IMR-90 (cell line): ENCODE measurements at regions not wholly inside any gene's neighbourhood (a gene's known extent, or its start where the extent isn't known, plus 50 kb on each side); places are given as distances from the start of the nearest gene placed in this dataset.

Source experiments
- ATAC-seq: fragments of 200-7000 bp; cut with Tn5 transposase; 2 replicates; pipeline ENCODE4 v1.9.1; 2020; ENCODE audit warnings: low read depth, mild to moderate bottlenecking, moderate library complexity
- BruUV-seq: library from RNA; stranded (reverse); fragments of 400-500 nt; replicated peaks from 2 replicates; lab custom pipeline; 2021; lab: Mats Ljungman, UMichigan
- CTCF ChIA-PET: fragments of 300-600 bp; formaldehyde crosslinking; extraction: SDS; loops from one replicate; lab custom pipeline; 2021; ENCODE audit warnings: antibody characterized with exemption; lab: Yijun Ruan, JAX
- POLR2A ChIA-PET: fragments of 300-600 bp; sonication (Branson Sonifier 250); formaldehyde crosslinking; loops from one replicate; lab custom pipeline; 2022; ENCODE audit warnings: antibody characterized with exemption; ENCODE audit not compliant: unreplicated experiment; lab: Charles Lee
- DNase-seq: peaks from one replicate; pipeline ENCODE4 v3.0.0; 2013
- H2AFZ ChIP-seq: replicated peaks from 2 replicates; pipeline ENCODE3; 2013; ENCODE audit warnings: low read length, mild to moderate bottlenecking; ENCODE audit not compliant: poor library complexity
- H2AK5ac ChIP-seq: 2 replicates; pipeline ENCODE4 v1.6.1; 2013; ENCODE audit warnings: low read depth, low read length, inconsistent platforms
- H2AK9ac ChIP-seq: replicated peaks from 2 replicates; pipeline ENCODE3; 2013; ENCODE audit warnings: mild to moderate bottlenecking, low read depth, low read length, moderate library complexity; ENCODE audit not compliant: poor library complexity
- H2BK120ac ChIP-seq: 2 replicates; pipeline ENCODE4 v1.6.1; 2013; ENCODE audit warnings: low read depth, low read length, inconsistent platforms
- H2BK15ac ChIP-seq: 3 replicates; pipeline ENCODE4 v1.6.1; 2013; ENCODE audit warnings: low read depth, low read length, inconsistent platforms
- H2BK20ac ChIP-seq: 2 replicates; pipeline ENCODE4 v1.6.1; 2013; ENCODE audit warnings: low read depth, mild to moderate bottlenecking, inconsistent platforms, low read length, moderate library complexity
- H2BK5ac ChIP-seq: 2 replicates; pipeline ENCODE4 v1.6.1; 2013; ENCODE audit warnings: mild to moderate bottlenecking, low read depth, low read length, inconsistent platforms; ENCODE audit not compliant: poor library complexity, severe bottlenecking
- H3K14ac ChIP-seq: replicated peaks from 2 replicates; pipeline ENCODE4 v1.6.1; 2013; ENCODE audit warnings: low read depth, low read length, inconsistent platforms
- H3K18ac ChIP-seq: 2 replicates; pipeline ENCODE4 v1.6.1; 2013; ENCODE audit warnings: low read depth, low read length, control low read depth
- H3K23ac ChIP-seq: 2 replicates; pipeline ENCODE4 v1.6.1; 2013; ENCODE audit warnings: low read depth, low read length, inconsistent platforms
- H3K27ac ChIP-seq: 2 replicates; pipeline ENCODE4 v1.5.1; 2013; ENCODE audit warnings: mild to moderate bottlenecking, control low read depth, low read length; ENCODE audit not compliant: insufficient read depth
- H3K27me3 ChIP-seq: 2 replicates; pipeline ENCODE4 v1.6.1; 2013; ENCODE audit warnings: low read length; ENCODE audit not compliant: control insufficient read depth, insufficient read depth
- H3K36me3 ChIP-seq: 2 replicates; pipeline ENCODE4 v1.6.1; 2013; ENCODE audit warnings: low read length, mixed read lengths; ENCODE audit not compliant: control insufficient read depth, insufficient read depth
- H3K4ac ChIP-seq: 2 replicates; pipeline ENCODE4 v1.6.1; 2013; ENCODE audit warnings: low read depth, low read length, inconsistent platforms
- H3K4me1 ChIP-seq: 2 replicates; pipeline ENCODE4 v1.6.1; 2013; ENCODE audit warnings: low read length, mixed read lengths; ENCODE audit not compliant: control insufficient read depth, insufficient read depth
- H3K4me2 ChIP-seq: 2 replicates; pipeline ENCODE4 v1.6.1; 2013; ENCODE audit warnings: low read depth, mild to moderate bottlenecking, control low read depth, low read length, moderate library complexity
- H3K4me3 ChIP-seq: 2 replicates; pipeline ENCODE4 v1.5.1; 2013; ENCODE audit warnings: low read depth, mild to moderate bottlenecking, control low read depth, low read length, moderate library complexity; ENCODE audit not compliant: insufficient read depth
- H3K56ac ChIP-seq: 2 replicates; pipeline ENCODE4 v1.6.1; 2013; ENCODE audit warnings: low read length, inconsistent platforms; ENCODE audit not compliant: insufficient read depth; ENCODE audit errors: extremely low read depth
- H3K79me1 ChIP-seq, 2 experiments: 2 replicates each; pipeline ENCODE4 v1.6.1; 2013; ENCODE audit warnings: low read length in 2 of 2, inconsistent platforms in 1 of 2, low read depth in 1 of 2
- H3K9ac ChIP-seq: 2 replicates; pipeline ENCODE4 v1.6.1; 2013; ENCODE audit warnings: low read depth, low read length, control low read depth
- H3K9me1 ChIP-seq: 2 replicates; pipeline ENCODE4 v1.6.1; 2013; ENCODE audit warnings: low read length, inconsistent platforms; ENCODE audit not compliant: insufficient read depth
- H3K9me3 ChIP-seq: 2 replicates; pipeline ENCODE4 v1.6.1; 2013; ENCODE audit warnings: low read length; ENCODE audit not compliant: control insufficient read depth, insufficient read depth
- H4K20me1 ChIP-seq: 2 replicates; pipeline ENCODE4 v1.6.1; 2013; ENCODE audit warnings: low read length, inconsistent platforms; ENCODE audit not compliant: insufficient read depth
- H4K5ac ChIP-seq: 2 replicates; pipeline ENCODE4 v1.6.1; 2013; ENCODE audit warnings: mild to moderate bottlenecking, low read depth, low read length, control low read depth
- H4K8ac ChIP-seq, 2 experiments: 2 replicates each; pipeline ENCODE4 v1.6.1; 2013; ENCODE audit warnings: low read depth in 2 of 2, low read length in 2 of 2, control low read depth in 1 of 2, inconsistent platforms in 1 of 2
- H4K91ac ChIP-seq: 2 replicates; pipeline ENCODE4 v1.6.1; 2013; ENCODE audit warnings: low read depth, low read length, inconsistent platforms; ENCODE audit not compliant: insufficient read depth
- CHD1 ChIP-seq: IDR thresholded peaks from 2 replicates; pipeline ENCODE4 v1.6.1; 2012; ENCODE audit warnings: low read depth, low read length, improper control_type of control experiment
- CTCF ChIP-seq: conservative IDR thresholded peaks from 2 replicates; pipeline ENCODE4 v1.5.1; 2012; ENCODE audit warnings: mild to moderate bottlenecking, low read depth, low read length, improper control_type of control experiment
- FOS ChIP-seq: fragments of 150-350 bp; IDR thresholded peaks from 2 replicates; pipeline ENCODE4 v1.6.1; 2016; ENCODE audit warnings: low read depth, low read length
- RCOR1 ChIP-seq: IDR thresholded peaks from 2 replicates; pipeline ENCODE4 v1.6.1; 2012; ENCODE audit warnings: mild to moderate bottlenecking, low read length, improper control_type of control experiment; ENCODE audit not compliant: insufficient replicate concordance
- WGBS, 2 experiments: methylation state at CpG; one replicate each; pipeline versions ENCODE4 v1.1.5 to v1.1.7; 2013; ENCODE audit warnings: missing lambda C conversion rate in 2 of 2; ENCODE audit not compliant: insufficient read length in 1 of 2; ENCODE audit errors: extremely low coverage in 2 of 2; 5-methylcytosine and 5-hydroxymethylcytosine counted together
- dilution Hi-C: fragments of 300-500 bp; cut with HindIII; formaldehyde crosslinking; loops from one replicate; pipeline ENCODE4 v1.14.3; 2018; ENCODE audit warnings: low sequenced_read_pairs; ENCODE audit not compliant: unreplicated experiment
- in situ Hi-C: fragments of 300-500 bp; cut with MboI; formaldehyde crosslinking; loops from 3 replicates; pipeline ENCODE4 v1.14.3; 2019; ENCODE audit warnings: low sequenced_read_pairs, inconsistent platforms, mixed read lengths
- intact Hi-C: fragments of 100-400 bp; cut with micrococcal nuclease; formaldehyde crosslinking; loops from 2 replicates; pipeline ENCODE4 v1.10.0; 2022

- in situ Hi-C loops = no loop called here
- H3K9me1 ChIP-seq = no peaks in the 10 kb centered on the region
- dilution Hi-C loops = no loop called here
- H2AFZ ChIP-seq = no peak overlapping the region
- ChIA-PET CTCF (interaction anchor here (0.6 kb wide), 1 partner anchor 988 kb away, joined by 3 read pairs; no protein-coding TSS in a partner anchor), POLR2A (no interaction called here)
- ATAC-seq (no peak), DNase-seq (no peak)
- TF ChIP-seq CHD1 (no peak), CTCF (no peak), RCOR1 (no peak), FOS (no peak)
- H4K91ac ChIP-seq = no peak overlapping the region
- H3K4me2 ChIP-seq = no peak overlapping the region
- no peak overlapping the region for H2BK15ac ChIP-seq
- no peak overlapping the region for H3K23ac ChIP-seq
- H3K36me3 ChIP-seq = no peaks in the 10 kb centered on the region
- no peak overlapping the region for H4K8ac ChIP-seq
- no peak overlapping the region for H4K5ac ChIP-seq
- H3K27ac ChIP-seq = no peak overlapping the region
- no peak overlapping the region for H3K18ac ChIP-seq
- H2AK9ac ChIP-seq = no peak overlapping the region
- no peak overlapping the region for H3K56ac ChIP-seq
- peaks cover 23% of the 10 kb centered on the region for H3K27me3 ChIP-seq
- no TSS peak for BruUV-seq
- no peaks in the 10 kb centered on the region for H3K9me3 ChIP-seq
- no peak overlapping the region for H2BK120ac ChIP-seq
- intact Hi-C loops = no loop called here
- H2BK5ac ChIP-seq = no peak overlapping the region
- no peak overlapping the region for H3K14ac ChIP-seq
- H3K4ac ChIP-seq = no peak overlapping the region
- no peak overlapping the region for H2AK5ac ChIP-seq
- no peak overlapping the region for H3K9ac ChIP-seq
- H3K4me1 ChIP-seq = no peaks in the 10 kb centered on the region
- H4K20me1 ChIP-seq = no peaks in the 10 kb centered on the region
- no peak overlapping the region for H3K4me3 ChIP-seq
- H2BK20ac ChIP-seq = no peak overlapping the region
- 25% methylated on average over 1 of the region's 3 CpGs; no CpG with 5 or more reads in 1 of the 2 experiments for WGBS, 2 experiments
- no peaks in the 10 kb centered on the region for H3K79me1 ChIP-seq
These were observed 50.7 kb upstream of the HBS1L start for GRCh38 chr6:135105299-135105698.
